ENCODE measurements at regions not wholly inside any gene's neighbourhood (a gene's known extent, or its start where the extent isn't known, plus 50 kb on each side); places are given as distances from the start of the nearest gene placed in this dataset.

GRCh38 chr2:120552800-120553481 is 182.7 kb upstream of the GLI2 start:
- no peak for ATAC-seq (ENCODE audit: low read depth)
- no peak overlapping the region for H3K4me3 ChIP-seq (ENCODE audit: control extremely low read depth in 1 of 5, extremely low read depth in 1 of 5, insufficient read depth in 1 of 5, low read depth in 2 of 5, low read length in 4 of 5)
- H2AFZ ChIP-seq (ENCODE audit: insufficient read depth, low read depth, low read length, poor library complexity, severe bottlenecking), result no peak overlapping the region
- DNase-seq, result no peak
- H3K79me2 ChIP-seq (ENCODE audit: control insufficient read depth, insufficient read depth, low read length), result no peaks in the 10 kb centered on the region
- peaks cover 0 to 3% (median 0%) of the 10 kb centered on the region in 4 experiments for H3K27me3 ChIP-seq (replicated peaks in 1 of 4; ENCODE audit: control extremely low read depth in 1 of 4, control insufficient read depth in 3 of 4, insufficient read depth in 4 of 4, low read length in 3 of 4)
- no peak overlapping the region for H3K9ac ChIP-seq (ENCODE audit: low read length)
- H3K4me3 Mint-ChIP-seq, result no peak overlapping the region
- CTCF ChIA-PET, result no interaction called here
- H4K20me1 ChIP-seq (ENCODE audit: control insufficient read depth, insufficient read depth, low read length, poor library complexity, severe bottlenecking), result no peaks in the 10 kb centered on the region
- 27% methylated on average over 24 of the region's 24 CpGs for WGBS (ENCODE audit: insufficient coverage)
- H3K27me3 Mint-ChIP-seq, result peaks cover 23% of the 10 kb centered on the region
- H3K9me3 ChIP-seq (ENCODE audit: control extremely low read depth in 1 of 3, control insufficient read depth in 2 of 3, insufficient read depth in 1 of 3, low read length in 2 of 3), result no peaks in the 10 kb centered on the region
- TF ChIP-seq CTCF (IDR thresholded peaks at IDR 0.05), result no peak
- no peak for TF ChIP-seq EZH2 (IDR thresholded peaks at IDR 0.05; ENCODE audit: borderline replicate concordance, insufficient read depth, low read depth, low read length, poor library complexity, severe bottlenecking)
- H3K9me3 Mint-ChIP-seq (ENCODE audit: insufficient read depth), result no peaks in the 10 kb centered on the region
- H3K27ac Mint-ChIP-seq, result no peak overlapping the region
- no peak overlapping the region for H3K27ac ChIP-seq (ENCODE audit: low read length in 2 of 2)
- POLR2A ChIA-PET, result no interaction called here
- no peaks in the 10 kb centered on the region for H3K4me1 ChIP-seq (ENCODE audit: control insufficient read depth in 2 of 2, insufficient read depth in 2 of 2, low read length in 2 of 2)
- H3K4me1 Mint-ChIP-seq, result no peaks in the 10 kb centered on the region
- intact Hi-C loops (cut with micrococcal nuclease), result no loop called here
- no peaks in the 10 kb centered on the region for H3K36me3 ChIP-seq (replicated peaks in 1 of 2; ENCODE audit: control extremely low read depth in 1 of 2, control insufficient read depth in 1 of 2, extremely low read depth in 1 of 2, insufficient read depth in 2 of 2, low read length in 1 of 2)
- H3K4me2 ChIP-seq (replicated peaks; ENCODE audit: low read depth, low read length, poor library complexity, severe bottlenecking), result no peak overlapping the region

- Mint-ChIP-seq H3K9me3 (ENCODE audit: insufficient read depth) (no peaks in the 10 kb centered on the region), H3K27ac (no peak overlapping the region), H3K27me3 (peaks cover 23% of the 10 kb centered on the region), H3K4me1 (no peaks in the 10 kb centered on the region), H3K4me3 (no peak overlapping the region)
- ATAC-seq (ENCODE audit: low read depth) (no peak), DNase-seq (no peak)
- Histone ChIP-seq H3K9ac (ENCODE audit: low read length) (no peak overlapping the region), H3K4me1 (ENCODE audit: control insufficient read depth in 2 of 2, insufficient read depth in 2 of 2, low read length in 2 of 2) (no peaks in the 10 kb centered on the region), H3K4me3 (ENCODE audit: control extremely low read depth in 1 of 5, extremely low read depth in 1 of 5, insufficient read depth in 1 of 5, low read depth in 2 of 5, low read length in 4 of 5) (no peak overlapping the region), H4K20me1 (ENCODE audit: control insufficient read depth, insufficient read depth, low read length, poor library complexity, severe bottlenecking) (no peaks in the 10 kb centered on the region), H3K36me3 (replicated peaks in 1 of 2; ENCODE audit: control extremely low read depth in 1 of 2, control insufficient read depth in 1 of 2, extremely low read depth in 1 of 2, insufficient read depth in 2 of 2, low read length in 1 of 2) (no peaks in the 10 kb centered on the region), H3K9me3 (ENCODE audit: control extremely low read depth in 1 of 3, control insufficient read depth in 2 of 3, insufficient read depth in 1 of 3, low read length in 2 of 3) (no peaks in the 10 kb centered on the region), H3K27ac (ENCODE audit: low read length in 2 of 2) (no peak overlapping the region), H2AFZ (ENCODE audit: insufficient read depth, low read depth, low read length, poor library complexity, severe bottlenecking) (no peak overlapping the region), H3K27me3 (replicated peaks in 1 of 4; ENCODE audit: control extremely low read depth in 1 of 4, control insufficient read depth in 3 of 4, insufficient read depth in 4 of 4, low read length in 3 of 4) (peaks cover 0 to 3% (median 0%) of the 10 kb centered on the region in 4 experiments), H3K4me2 (replicated peaks; ENCODE audit: low read depth, low read length, poor library complexity, severe bottlenecking) (no peak overlapping the region), H3K79me2 (ENCODE audit: control insufficient read depth, insufficient read depth, low read length) (no peaks in the 10 kb centered on the region)
- POLR2A ChIA-PET, result no interaction called here
- intact Hi-C loops (cut with micrococcal nuclease), result no loop called here
- CTCF ChIA-PET, result no interaction called here
- no peak for TF ChIP-seq EZH2 (IDR thresholded peaks at IDR 0.05; ENCODE audit: borderline replicate concordance, insufficient read depth, low read depth, low read length, poor library complexity, severe bottlenecking)
- TF ChIP-seq CTCF (IDR thresholded peaks at IDR 0.05), result no peak
These were observed 181.0 kb upstream of the GLI2 start for GRCh38 chr2:120554625-120555032.

All from B cell (primary cell).